ENCODE measurements at regions not wholly inside any gene's neighbourhood (a gene's known extent, or its start where the extent isn't known, plus 50 kb on each side); places are given as distances from the start of the nearest gene placed in this dataset.
A peak's percentile ranks its signal among the peaks of the same experiment; 100 is the strongest.

- no peak for DNase-seq
These were observed 738.6 kb upstream of the NR2F2 start for GRCh38 chr15:95591886-95592285.

GRCh38 chr15:95594496-95594895 is 736.0 kb upstream of the NR2F2 start:
- no peak for DNase-seq

- DNase-seq = no peak
These were observed 734.7 kb upstream of the NR2F2 start for GRCh38 chr15:95595759-95596158.

GRCh38 chr15:95596496-95596895 is 734.0 kb upstream of the NR2F2 start:
- DNase-seq = peak; percentile 35

GRCh38 chr15:95598251-95598855 is 732.1 kb upstream of the NR2F2 start:
- DNase-seq = peak; percentile 77

- no peak for DNase-seq
These were observed 730.1 kb upstream of the NR2F2 start for GRCh38 chr15:95600367-95600766.

- no peak for DNase-seq
These were observed 729.6 kb upstream of the NR2F2 start for GRCh38 chr15:95600884-95601283.

- DNase-seq = no peak
These were observed 729.0 kb upstream of the NR2F2 start for GRCh38 chr15:95601525-95601924.

GRCh38 chr15:95603802-95604201 is 726.7 kb upstream of the NR2F2 start:
- peak; percentile 42 for DNase-seq

- DNase-seq = peak; percentile 37
These were observed 725.9 kb upstream of the NR2F2 start for GRCh38 chr15:95604634-95605036.

- DNase-seq = no peak
These were observed 725.4 kb upstream of the NR2F2 start for GRCh38 chr15:95605098-95605497.

- no peak for DNase-seq
These were observed 723.9 kb upstream of the NR2F2 start for GRCh38 chr15:95606551-95606950.

GRCh38 chr15:95608371-95608770 is 722.1 kb upstream of the NR2F2 start:
- no peak for DNase-seq

GRCh38 chr15:95609096-95609495 is 721.4 kb upstream of the NR2F2 start:
- DNase-seq = no peak

- no peak for DNase-seq
These were observed 719.6 kb upstream of the NR2F2 start for GRCh38 chr15:95610945-95611344.

GRCh38 chr15:95615436-95615835 is 715.1 kb upstream of the NR2F2 start:
- no peak for DNase-seq

GRCh38 chr15:95616306-95616705 is 714.2 kb upstream of the NR2F2 start:
- no peak for DNase-seq

GRCh38 chr15:95620934-95621579 is 709.4 kb upstream of the NR2F2 start:
- DNase-seq = no peak

GRCh38 chr15:95622843-95623242 is 707.7 kb upstream of the NR2F2 start:
- DNase-seq = no peak

- DNase-seq = no peak
These were observed 706.4 kb upstream of the NR2F2 start for GRCh38 chr15:95624100-95624499.

- DNase-seq = no peak
These were observed 705.7 kb upstream of the NR2F2 start for GRCh38 chr15:95624616-95625361.

- DNase-seq = peak; percentile 94
These were observed 703.8 kb upstream of the NR2F2 start for GRCh38 chr15:95626501-95627361.

GRCh38 chr15:95629503-95630168 is 700.9 kb upstream of the NR2F2 start:
- DNase-seq = no peak
